ENCODE measurements at regions not wholly inside any gene's neighbourhood (a gene's known extent, or its start where the extent isn't known, plus 50 kb on each side); places are given as distances from the start of the nearest gene placed in this dataset.

GRCh38 chr1:191618181-191618580, 540.1 kb upstream of the RGS18 start:
- TF ChIP-seq, protein P1, sequence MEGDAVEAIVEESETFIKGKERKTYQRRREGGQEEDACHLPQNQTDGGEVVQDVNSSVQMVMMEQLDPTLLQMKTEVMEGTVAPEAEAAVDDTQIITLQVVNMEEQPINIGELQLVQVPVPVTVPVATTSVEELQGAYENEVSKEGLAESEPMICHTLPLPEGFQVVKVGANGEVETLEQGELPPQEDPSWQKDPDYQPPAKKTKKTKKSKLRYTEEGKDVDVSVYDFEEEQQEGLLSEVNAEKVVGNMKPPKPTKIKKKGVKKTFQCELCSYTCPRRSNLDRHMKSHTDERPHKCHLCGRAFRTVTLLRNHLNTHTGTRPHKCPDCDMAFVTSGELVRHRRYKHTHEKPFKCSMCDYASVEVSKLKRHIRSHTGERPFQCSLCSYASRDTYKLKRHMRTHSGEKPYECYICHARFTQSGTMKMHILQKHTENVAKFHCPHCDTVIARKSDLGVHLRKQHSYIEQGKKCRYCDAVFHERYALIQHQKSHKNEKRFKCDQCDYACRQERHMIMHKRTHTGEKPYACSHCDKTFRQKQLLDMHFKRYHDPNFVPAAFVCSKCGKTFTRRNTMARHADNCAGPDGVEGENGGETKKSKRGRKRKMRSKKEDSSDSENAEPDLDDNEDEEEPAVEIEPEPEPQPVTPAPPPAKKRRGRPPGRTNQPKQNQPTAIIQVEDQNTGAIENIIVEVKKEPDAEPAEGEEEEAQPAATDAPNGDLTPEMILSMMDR (IDR thresholded peaks at IDR 0.05; ENCODE audit: poor library complexity), result no peak
- no peak for TF ChIP-seq EZH2 (IDR thresholded peaks at IDR 0.05; ENCODE audit: borderline replicate concordance)
- TF ChIP-seq EZH2phosphoT487 (IDR thresholded peaks at IDR 0.05; ENCODE audit: low read depth, severe bottlenecking, unreplicated experiment), result no peak
